AG10803 (cell line): ENCODE measurements at regions not wholly inside any gene's neighbourhood (a gene's known extent, or its start where the extent isn't known, plus 50 kb on each side); places are given as distances from the start of the nearest gene placed in this dataset.
"Not testable (repeated sequence)": the region's sequence is repeated elsewhere in the genome, so short reads cannot be mapped to it uniquely, and the experiment has no call there.

Source experiments
- DNase-seq: peaks from one replicate; pipeline ENCODE4 v3.0.0; 2010; ENCODE audit warnings: low read depth
- H3K4me3 ChIP-seq: 2 replicates; pipeline ENCODE4 v1.5.1; 2011; ENCODE audit warnings: mild to moderate bottlenecking, low read length, control low read depth
- CTCF ChIP-seq: conservative IDR thresholded peaks from 2 replicates; pipeline ENCODE4 v1.5.1; 2011; ENCODE audit warnings: mild to moderate bottlenecking, low read length, control low read depth, inconsistent platforms

- TF ChIP-seq CTCF = no peak
- no peak overlapping the region for H3K4me3 ChIP-seq
- no peak for DNase-seq
Observed at GRCh38 chr13:105863300-105863920, 672.1 kb downstream of the EFNB2 start.

DNA sequence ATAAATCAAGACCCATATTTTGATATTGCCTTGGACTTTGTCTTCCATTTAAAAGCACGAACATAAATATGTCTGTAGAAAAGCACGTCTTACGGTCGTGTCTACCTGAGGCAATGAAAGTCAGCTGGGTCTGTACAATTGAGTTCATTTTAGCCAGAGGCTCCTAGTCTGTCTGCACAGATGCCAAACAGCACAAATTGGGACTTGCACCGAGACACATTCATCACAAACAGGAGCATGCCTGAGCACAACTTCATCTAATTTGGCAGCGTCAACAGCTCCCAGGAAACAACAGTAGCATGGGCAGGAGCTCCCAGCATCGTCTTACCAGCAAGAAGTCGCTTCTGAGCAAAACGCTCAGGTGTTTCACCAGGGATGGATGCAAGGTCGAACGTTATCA, 687.0 kb downstream of the EFNB2 start:
- H3K4me3 ChIP-seq = no peak overlapping the region
- no peak for TF ChIP-seq CTCF
- no peak for DNase-seq

DNA sequence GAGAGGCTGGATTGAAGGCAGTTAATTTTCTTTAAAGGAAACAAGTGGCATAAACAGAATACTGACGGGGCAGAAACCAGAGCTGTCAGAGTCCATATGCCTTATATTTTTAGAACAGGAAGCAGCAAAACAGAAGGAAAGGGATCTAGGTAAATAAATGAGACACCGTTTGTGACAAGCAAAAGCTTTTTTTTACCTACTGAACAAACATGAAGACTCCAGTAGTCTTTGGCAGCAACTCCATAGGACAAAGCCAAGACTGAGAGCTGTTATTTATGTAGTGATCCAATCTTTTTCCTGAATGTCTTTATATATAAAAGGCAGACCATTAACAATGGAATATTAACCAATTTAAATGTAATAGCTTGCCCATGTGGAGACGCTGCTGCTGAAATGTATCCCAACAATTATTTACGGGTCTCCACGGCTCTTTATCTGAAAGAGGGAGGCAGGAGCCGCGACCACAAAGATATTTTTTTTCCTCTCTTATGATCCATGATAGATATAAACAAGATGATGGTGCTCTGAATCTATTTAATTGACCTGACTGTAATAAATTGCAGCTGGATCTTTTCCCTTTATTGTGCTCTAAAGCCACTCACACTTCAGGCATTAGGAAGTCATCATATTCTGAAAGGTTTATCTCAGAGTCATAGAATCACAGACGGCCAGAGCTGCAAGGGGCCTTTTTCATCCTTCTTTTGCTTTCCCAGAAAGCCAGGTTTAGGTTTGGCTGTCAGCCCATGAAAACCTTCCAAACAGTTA, 687.8 kb downstream of the EFNB2 start:
- no peak for DNase-seq
- no peak overlapping the region for H3K4me3 ChIP-seq

DNA sequence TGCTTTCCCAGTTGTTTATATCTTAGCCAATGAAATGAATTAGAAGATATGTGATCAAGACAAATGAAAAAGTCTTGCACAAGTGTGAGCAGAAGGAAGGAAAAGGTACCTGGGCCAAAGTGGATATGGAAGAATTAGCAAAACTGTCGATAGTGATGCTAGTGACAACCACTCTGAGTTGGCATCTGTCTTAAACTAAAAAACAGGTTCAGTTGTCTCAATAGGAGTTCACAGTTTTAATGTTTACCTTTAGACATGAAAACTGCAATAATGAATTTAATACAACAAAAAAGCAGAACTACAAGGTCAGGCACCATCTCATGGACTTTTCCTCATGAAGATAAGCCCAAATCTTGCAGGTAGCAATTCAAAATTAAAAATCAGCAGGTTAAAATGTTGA, 688.5 kb downstream of the EFNB2 start:
- DNase-seq = no peak
- no peak for TF ChIP-seq CTCF
- H3K4me3 ChIP-seq = no peak overlapping the region

More for the DNA sequence above, 687.8 kb downstream of the EFNB2 start:
- TF ChIP-seq CTCF = no peak

DNA sequence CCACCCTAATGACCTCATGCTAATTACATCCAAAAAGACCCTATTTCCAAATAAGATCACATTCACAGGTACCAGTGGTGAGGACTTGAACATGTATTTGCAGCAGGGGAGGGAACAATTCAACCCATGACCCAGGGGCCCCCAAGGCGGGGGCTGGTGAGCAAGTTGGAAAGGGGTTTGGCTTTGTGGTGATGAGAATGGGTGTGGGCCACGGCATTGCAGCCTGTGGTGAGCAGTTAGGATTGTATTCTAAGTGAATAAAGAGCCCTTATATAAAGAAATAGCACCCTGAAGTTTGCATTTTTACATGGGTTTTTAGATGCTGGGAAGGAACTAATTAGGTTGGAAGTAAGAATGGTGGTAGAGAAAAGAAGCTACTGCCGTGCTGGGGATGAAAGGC, 694.2 kb downstream of the EFNB2 start:
- DNase-seq = no peak
- TF ChIP-seq CTCF = no peak
- H3K4me3 ChIP-seq = no peak overlapping the region

DNA sequence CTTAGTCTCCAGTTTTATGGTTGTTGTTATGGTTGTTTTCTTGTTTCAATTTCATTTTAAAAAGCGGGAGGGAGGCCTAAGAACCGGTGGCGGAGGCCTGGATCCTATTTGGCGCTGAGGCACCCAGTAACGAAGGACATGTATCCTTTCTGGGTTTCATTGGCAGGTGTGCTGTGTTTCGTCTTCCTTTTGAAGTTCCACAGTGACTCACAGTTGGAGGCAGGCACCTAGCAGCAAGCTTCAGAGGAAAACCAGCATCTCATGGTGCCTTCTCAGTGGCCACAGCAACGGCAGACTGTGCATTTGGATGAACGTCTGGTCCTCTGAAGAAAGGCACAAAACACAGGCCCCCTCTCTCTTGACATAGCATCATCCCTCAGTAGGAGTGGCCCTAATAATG, 697.2 kb downstream of the EFNB2 start:
- DNase-seq = no peak
- TF ChIP-seq CTCF = no peak
- H3K4me3 ChIP-seq = no peak overlapping the region

- DNase-seq, H3K4me3 ChIP-seq: not testable (repeated sequence)
Observed at GRCh38 chr13:105837295-105837694, 698.2 kb downstream of the EFNB2 start.
